ENCODE measurements at regions not wholly inside any gene's neighbourhood (a gene's known extent, or its start where the extent isn't known, plus 50 kb on each side); places are given as distances from the start of the nearest gene placed in this dataset.

DNA sequence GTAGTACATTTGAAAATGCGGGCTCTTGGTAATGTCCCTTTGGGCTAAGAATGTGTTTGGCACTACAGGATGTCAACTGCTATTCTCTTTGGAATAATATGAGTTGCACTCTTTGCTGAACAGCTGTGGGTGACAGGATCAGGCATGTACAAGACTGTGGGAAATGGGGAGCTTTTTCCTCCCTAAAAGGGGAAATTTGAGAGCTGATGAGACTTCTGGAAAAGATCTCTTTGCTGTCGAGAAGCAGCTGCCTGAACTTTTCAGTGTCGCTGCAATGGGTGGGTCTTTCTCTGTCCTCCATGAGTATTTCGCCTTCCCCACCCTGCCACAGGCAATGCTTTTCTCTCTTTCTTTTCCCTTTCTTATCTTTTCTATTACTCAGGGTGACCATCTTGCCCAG, 762.2 kb upstream of the GCFC2 start:
- H3K36me3 ChIP-seq, result no peaks in the 10 kb centered on the region
- H3K9me3 ChIP-seq, result no peaks in the 10 kb centered on the region
- intact Hi-C loops (cut with DNase I; ENCODE audit: low total_unique reads), result no loop called here
- TF ChIP-seq POLR2A (IDR thresholded peaks at IDR 0.05), result no peak
- TF ChIP-seq, protein P1, sequence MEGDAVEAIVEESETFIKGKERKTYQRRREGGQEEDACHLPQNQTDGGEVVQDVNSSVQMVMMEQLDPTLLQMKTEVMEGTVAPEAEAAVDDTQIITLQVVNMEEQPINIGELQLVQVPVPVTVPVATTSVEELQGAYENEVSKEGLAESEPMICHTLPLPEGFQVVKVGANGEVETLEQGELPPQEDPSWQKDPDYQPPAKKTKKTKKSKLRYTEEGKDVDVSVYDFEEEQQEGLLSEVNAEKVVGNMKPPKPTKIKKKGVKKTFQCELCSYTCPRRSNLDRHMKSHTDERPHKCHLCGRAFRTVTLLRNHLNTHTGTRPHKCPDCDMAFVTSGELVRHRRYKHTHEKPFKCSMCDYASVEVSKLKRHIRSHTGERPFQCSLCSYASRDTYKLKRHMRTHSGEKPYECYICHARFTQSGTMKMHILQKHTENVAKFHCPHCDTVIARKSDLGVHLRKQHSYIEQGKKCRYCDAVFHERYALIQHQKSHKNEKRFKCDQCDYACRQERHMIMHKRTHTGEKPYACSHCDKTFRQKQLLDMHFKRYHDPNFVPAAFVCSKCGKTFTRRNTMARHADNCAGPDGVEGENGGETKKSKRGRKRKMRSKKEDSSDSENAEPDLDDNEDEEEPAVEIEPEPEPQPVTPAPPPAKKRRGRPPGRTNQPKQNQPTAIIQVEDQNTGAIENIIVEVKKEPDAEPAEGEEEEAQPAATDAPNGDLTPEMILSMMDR (IDR thresholded peaks at IDR 0.05), result no peak
- no peak for DNase-seq
- no peak overlapping the region for H3K27ac ChIP-seq
- no peaks in the 10 kb centered on the region for H3K4me1 ChIP-seq
- no peak overlapping the region for H3K4me3 ChIP-seq
- H3K27me3 ChIP-seq, result no peaks in the 10 kb centered on the region

DNA sequence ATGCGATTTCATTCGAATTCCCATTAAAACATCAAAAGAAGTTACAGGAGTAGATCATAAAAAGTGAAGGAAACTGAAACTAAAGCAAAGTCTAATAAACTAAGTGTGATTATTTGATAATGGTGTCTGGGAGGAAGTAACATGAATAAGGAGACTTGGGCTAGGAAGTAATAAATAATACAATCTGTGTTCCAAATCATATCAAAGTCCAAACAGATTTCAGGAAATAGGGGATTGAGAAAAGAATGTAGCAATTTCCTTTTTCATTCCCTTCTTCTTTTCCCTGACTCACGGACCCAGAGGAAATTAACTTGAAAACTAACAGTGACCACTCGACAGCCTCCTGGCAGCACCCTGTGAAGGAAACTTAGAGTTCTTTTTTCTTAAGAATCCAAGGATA, 758.4 kb upstream of the GCFC2 start:
- H3K36me3 ChIP-seq, result no peaks in the 10 kb centered on the region
- no peak for DNase-seq
- H3K9me3 ChIP-seq, result no peaks in the 10 kb centered on the region
- no peaks in the 10 kb centered on the region for H3K27me3 ChIP-seq
- no peak overlapping the region for H3K27ac ChIP-seq
- no peak for TF ChIP-seq POLR2A (IDR thresholded peaks at IDR 0.05)
- TF ChIP-seq, protein P1 (IDR thresholded peaks at IDR 0.05), result no peak
- no peak overlapping the region for H3K4me3 ChIP-seq
- no peaks in the 10 kb centered on the region for H3K4me1 ChIP-seq
- intact Hi-C loops (cut with DNase I; ENCODE audit: low total_unique reads), result no loop called here

DNA sequence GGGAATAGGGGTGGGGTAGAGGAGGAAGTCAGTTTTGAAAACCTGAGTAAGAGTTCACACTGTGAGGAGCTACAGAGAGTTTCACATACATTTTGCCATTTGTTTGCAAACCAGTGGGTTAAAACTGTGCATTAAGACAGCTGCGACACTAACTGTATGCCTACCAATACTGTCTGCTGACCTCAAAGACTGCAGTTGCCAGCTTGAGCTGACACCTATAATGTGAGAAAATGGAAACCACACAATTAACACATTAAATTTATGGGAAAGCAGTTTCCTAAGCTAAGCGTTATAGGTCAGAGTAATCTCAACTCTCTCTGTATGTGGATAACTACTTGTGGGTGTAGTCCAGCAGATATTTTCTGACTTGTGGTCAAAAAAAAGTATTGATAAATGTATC, 756.6 kb upstream of the GCFC2 start:
- no peaks in the 10 kb centered on the region for H3K27me3 ChIP-seq
- no peak for DNase-seq
- H3K36me3 ChIP-seq, result no peaks in the 10 kb centered on the region
- intact Hi-C loops (cut with DNase I; ENCODE audit: low total_unique reads), result no loop called here
- H3K4me1 ChIP-seq, result no peaks in the 10 kb centered on the region
- no peak for TF ChIP-seq POLR2A (IDR thresholded peaks at IDR 0.05)
- TF ChIP-seq, protein P1 (IDR thresholded peaks at IDR 0.05), result no peak
- no peak overlapping the region for H3K4me3 ChIP-seq
- no peak overlapping the region for H3K27ac ChIP-seq
- no peaks in the 10 kb centered on the region for H3K9me3 ChIP-seq

DNA sequence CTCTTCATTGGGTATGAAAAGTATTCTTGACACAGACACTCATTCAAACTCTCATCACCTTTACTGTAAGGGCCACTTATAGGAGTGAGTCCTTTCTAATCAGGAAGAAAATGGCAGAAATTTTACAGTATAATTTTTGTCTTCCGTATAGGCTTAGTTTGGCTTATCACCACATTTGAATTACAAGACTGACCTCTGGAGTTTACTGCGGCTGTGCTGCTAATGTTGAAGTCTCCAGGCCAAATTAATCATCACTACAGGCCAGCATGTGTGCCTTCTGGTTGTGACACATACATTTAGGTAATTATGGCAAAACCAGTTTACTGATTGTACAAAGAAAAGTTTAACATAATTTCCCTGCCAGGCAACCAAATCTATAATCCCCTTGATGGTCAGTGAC, 753.6 kb upstream of the GCFC2 start:
- TF ChIP-seq, protein P1 (IDR thresholded peaks at IDR 0.05), result no peak
- no peak for TF ChIP-seq POLR2A (IDR thresholded peaks at IDR 0.05)
- no peaks in the 10 kb centered on the region for H3K36me3 ChIP-seq
- intact Hi-C loops (cut with DNase I; ENCODE audit: low total_unique reads), result no loop called here
- no peaks in the 10 kb centered on the region for H3K9me3 ChIP-seq
- no peaks in the 10 kb centered on the region for H3K4me1 ChIP-seq
- no peak for DNase-seq
- no peak overlapping the region for H3K27ac ChIP-seq
- H3K27me3 ChIP-seq, result no peaks in the 10 kb centered on the region
- H3K4me3 ChIP-seq, result no peak overlapping the region

DNA sequence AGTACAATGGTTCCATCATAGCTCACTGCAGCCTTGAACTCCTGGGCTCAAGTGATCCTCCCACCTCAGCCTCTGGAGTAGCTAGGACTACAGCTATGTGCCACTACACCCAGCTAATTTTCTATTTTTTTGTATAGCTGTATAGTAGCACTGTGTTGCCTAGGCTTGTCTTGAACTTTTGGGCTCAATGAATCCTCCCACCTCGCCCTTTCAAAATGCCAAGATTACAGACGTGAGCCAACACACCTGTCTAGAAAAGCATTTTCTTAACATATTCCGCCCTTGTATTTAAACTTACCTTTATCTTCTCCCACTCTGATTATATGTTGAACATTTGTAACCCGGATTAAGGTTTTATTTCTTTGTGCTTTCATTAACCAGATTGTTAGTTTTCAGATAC, 750.7 kb upstream of the GCFC2 start:
- Histone ChIP-seq H3K4me1 (no peaks in the 10 kb centered on the region), H3K27ac (no peak overlapping the region), H3K9me3 (no peaks in the 10 kb centered on the region), H3K36me3 (no peaks in the 10 kb centered on the region), H3K4me3 (no peak overlapping the region), H3K27me3 (no peaks in the 10 kb centered on the region)
- intact Hi-C loops (cut with DNase I; ENCODE audit: low total_unique reads), result no loop called here
- no peak for DNase-seq
- TF ChIP-seq, protein P1 (IDR thresholded peaks at IDR 0.05), result no peak
- no peak for TF ChIP-seq POLR2A (IDR thresholded peaks at IDR 0.05)

Measured in uterus (tissue), 3 donors.